ENCODE measurements at regions not wholly inside any gene's neighbourhood (a gene's known extent, or its start where the extent isn't known, plus 50 kb on each side); places are given as distances from the start of the nearest gene placed in this dataset.

DNA sequence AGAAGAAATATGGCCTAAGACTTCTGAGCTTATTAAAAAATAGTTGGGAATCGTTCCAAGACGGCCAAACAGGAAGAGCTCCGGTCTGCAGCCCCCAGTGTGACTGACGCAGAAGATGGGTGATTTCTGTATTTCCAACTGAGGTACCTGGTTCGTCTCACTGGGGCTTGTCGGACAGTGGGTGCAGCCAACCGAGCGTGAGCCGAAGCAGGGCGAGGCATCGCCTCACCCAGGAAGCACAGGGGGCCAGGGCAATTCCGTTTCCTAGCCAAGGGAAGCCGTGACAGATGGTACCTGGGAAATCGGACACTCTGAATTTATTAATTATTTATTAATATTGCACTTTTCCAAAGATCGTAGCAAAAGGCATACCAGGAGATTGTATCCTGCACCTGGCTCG, 857.8 kb downstream of the C12orf50 start:
- intact Hi-C loops (cut with micrococcal nuclease) = no loop called here

- intact Hi-C loops (cut with micrococcal nuclease) = no loop called here
Measured at GRCh38 chr12:87169010-87169409, 860.2 kb downstream of the C12orf50 start.

DNA sequence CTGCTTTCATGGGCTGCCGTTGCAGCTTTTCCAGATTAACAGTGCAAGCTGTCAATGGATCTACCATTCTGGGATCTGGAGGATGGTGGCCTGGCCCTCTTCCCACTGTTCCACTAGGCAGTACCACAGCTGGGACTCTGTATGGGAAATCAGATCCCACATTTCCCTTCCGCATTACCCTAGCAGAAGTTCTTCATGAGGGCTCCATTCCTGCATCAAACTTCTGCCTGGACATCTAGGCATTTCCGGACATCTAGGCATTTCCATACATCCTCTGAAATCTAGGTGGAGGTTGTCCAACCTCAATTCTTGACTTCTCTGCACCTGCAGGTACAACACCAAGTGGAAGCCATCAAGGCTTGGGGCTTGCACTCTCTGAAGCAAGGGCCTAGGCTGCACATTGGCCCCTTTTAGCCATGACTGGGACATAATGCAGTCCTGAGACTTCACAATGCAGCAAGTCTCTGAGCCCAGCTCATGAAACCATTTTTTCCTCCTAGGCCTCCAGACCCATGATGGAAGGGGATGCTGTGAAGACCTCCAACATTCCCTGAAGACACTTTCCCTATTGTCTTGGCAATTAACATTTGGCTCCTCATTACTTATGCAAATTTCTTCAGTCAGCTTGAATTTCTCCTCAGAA, 863.3 kb downstream of the C12orf50 start:
- intact Hi-C loops (cut with micrococcal nuclease) = no loop called here

- intact Hi-C loops (cut with micrococcal nuclease) = no loop called here
Measured at GRCh38 chr12:87163122-87163521, 866.1 kb downstream of the C12orf50 start.

DNA sequence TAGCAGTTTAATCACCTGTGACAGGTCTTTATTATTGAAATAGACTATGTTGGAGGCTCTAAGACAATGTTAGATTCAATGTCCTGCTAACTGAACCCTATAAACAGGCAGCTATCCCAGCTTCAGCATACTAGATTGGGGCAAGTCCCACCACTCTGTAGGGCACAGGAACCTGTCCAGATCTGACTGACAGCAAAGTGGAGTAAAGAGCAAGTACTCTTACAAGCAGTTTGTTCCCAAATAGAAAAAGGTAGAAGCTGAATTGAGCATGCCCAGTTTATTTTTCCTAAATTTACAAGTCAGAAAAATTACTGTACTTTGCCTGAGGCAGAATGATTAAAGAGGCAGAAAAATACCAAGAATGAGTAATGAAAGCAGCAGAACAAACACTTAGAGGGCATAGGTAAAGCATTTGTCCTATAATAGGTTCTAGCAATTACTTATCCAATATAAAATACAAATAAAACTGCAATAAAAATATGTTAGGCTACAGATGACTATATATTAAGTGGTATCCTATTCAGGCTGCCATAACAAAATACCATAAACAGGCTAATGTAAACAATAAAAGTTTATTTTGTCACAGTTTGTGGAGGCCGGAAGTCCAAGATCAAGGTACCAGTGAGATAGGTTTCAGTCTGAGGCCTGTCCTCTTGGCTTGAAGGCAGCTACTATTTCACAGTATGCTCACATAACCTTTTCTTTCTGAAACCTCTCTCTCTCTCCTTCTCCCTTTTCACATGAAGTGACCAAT, 868.2 kb downstream of the C12orf50 start:
- intact Hi-C loops (cut with micrococcal nuclease) = no loop called here

DNA sequence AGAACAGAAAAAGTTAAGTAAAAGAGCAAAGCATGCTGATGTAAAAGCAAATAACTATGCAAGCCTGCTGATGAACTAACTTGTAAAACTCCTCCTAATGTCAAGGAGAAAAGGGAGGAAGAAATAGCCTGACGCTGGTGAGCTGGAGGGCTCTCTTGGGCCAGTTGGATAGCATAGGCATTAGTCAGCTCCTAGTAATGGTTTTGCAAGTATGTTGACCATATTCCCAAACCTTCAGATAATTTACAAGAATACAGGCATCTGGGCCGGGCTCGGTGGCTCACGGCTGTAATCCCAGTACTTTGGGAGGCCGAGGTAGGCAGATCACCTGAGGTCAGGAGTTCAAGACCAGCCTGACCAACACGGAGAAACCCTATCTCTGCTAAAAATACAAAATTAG, 871.4 kb downstream of the C12orf50 start:
- intact Hi-C loops (cut with micrococcal nuclease) = no loop called here

- intact Hi-C loops (cut with micrococcal nuclease) = no loop called here
Measured at GRCh38 chr12:87155621-87156020, 873.6 kb downstream of the C12orf50 start.

DNA sequence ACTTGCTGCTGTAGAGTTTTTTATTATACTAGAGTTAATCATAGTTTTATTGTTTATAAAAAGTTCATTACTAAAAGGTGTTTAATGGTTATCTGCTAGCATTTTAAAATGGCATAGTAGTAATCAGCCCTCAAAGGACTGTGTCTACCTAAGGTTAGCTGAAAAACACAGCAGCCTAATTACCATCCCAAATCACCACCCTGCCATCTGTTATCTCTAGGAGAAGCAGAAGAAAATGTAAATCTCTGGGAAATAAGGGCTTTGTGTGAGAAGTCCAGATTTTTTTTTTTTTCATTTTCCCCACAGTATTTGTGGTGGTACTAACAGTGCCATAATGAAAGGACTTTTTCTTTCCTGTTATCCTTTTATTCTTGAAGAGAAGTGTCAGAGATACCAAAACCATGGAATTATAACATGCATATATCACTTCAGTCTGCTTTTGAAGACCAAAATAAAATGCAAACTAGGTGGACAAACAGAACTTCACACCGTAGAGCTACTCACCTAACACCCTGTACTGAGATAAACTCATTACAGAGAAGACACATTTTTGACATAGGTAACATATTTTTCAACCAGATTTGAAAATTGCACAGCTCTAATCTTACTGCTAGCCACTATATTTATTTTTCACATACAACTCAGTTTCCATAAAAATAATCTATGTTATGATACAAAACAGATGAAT, 876.2 kb downstream of the C12orf50 start:
- intact Hi-C loops (cut with micrococcal nuclease) = no loop called here

GRCh38 chr12:87152075-87152474, 877.1 kb downstream of the C12orf50 start:
- intact Hi-C loops (cut with micrococcal nuclease) = no loop called here

DNA sequence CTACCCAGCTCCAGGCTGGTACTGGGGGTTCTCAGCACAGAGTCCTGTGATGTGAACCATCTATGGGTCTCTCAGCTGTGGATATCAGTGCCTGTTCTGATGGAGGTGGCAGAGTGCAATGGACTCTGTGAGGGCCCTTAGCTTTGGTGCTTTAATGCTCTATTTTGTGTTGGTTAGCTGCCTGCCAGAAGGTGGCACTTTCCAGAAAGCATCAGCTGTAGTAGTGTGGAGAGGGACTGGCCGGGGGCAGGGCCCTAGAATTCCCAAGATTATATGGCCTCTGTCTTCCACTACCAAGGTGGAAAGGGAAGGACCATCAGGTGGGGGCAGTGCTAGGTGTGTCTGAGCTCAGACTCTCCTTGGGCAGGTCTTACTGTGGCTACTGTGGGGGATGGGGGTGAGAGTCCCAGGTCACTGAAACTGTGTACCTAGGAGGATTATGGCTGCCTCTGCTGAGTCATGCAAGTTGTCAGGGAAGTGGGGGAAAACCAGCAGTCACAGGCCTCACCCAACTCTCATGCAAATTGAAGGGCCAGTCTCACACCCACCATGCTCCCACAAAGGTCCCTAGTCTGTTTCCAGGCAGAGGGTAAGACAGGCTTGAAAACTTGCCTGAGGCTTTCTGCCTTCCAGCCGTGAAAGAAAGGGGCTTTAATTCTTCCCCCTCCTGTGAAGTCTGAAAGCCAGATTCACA, 878.1 kb downstream of the C12orf50 start:
- intact Hi-C loops (cut with micrococcal nuclease) = no loop called here

DNA sequence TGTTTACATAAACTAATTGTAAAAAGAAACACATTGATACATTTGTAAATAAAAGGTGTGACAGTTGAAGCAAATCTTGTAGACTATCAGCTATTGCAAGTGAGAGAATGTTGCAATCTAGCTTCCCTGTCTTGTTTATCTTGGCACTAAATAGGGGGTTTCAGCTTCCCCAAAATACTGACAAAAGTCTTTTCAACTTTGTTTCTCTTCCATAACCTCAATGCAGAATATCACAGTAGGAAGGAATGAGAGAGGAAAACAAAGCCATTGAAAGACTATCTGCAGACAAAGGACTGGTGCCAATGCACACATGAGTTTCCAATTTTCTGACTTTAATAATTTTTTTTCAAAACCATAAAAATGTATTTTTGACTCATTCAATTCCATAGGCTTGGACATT, 886.2 kb upstream of the MGAT4C start:
- intact Hi-C loops (cut with micrococcal nuclease) = no loop called here

- intact Hi-C loops (cut with micrococcal nuclease) = no loop called here
Measured at GRCh38 chr12:87141091-87141490, 884.9 kb upstream of the MGAT4C start.

- intact Hi-C loops (cut with micrococcal nuclease) = no loop called here
Measured at GRCh38 chr12:87140262-87140661, 884.1 kb upstream of the MGAT4C start.

DNA sequence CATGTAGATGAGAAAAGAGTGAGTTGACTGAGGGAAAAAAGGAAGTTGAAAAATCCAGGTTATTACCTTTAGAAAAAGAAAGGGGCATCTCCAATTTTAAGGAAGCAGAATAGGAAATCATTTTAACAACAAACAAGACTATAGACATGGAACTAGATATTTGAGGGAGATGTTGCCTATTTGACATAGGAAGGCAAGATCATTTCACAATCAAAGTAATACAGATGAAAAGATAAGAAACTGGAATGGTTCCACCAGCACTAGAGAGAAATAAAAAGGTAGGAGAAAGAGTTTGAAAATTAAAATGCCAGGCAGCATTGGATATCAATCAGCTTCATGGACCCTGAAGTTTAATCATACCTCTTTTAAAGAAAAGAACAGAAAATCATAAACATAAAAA, 881.0 kb upstream of the MGAT4C start:
- intact Hi-C loops (cut with micrococcal nuclease) = no loop called here

DNA sequence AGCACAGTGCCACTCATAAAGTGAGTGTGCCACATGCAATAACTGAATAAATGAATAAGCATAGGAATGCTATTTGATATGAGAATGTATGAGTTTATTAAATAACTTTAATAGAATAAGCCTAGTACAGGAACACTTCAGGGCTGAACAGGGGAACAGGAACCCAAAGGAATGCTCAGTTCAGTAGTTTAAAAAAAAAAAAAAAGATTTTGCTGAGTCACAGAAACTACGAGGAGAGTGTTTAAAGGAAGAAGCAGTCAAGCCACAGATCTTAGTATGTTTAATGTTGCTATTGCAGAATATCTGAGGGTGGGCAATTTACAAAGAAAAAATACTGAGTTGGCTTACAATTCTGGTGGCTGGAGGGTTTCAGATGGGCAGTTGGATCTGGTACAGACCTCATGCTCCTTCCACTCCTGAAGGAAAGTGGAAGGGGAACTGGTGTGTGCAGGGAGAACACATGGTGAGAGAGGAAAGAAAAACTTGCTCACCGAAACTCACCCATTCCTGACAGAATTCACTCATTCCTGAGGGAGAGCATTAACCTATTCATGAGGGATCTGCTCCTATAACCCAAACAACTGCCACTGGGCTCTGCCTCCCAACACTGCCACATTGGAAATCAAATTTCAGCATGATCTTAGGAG, 880.3 kb upstream of the MGAT4C start:
- intact Hi-C loops (cut with micrococcal nuclease) = no loop called here

GRCh38 chr12:87127272-87127671, 871.1 kb upstream of the MGAT4C start:
- intact Hi-C loops (cut with micrococcal nuclease) = no loop called here

DNA sequence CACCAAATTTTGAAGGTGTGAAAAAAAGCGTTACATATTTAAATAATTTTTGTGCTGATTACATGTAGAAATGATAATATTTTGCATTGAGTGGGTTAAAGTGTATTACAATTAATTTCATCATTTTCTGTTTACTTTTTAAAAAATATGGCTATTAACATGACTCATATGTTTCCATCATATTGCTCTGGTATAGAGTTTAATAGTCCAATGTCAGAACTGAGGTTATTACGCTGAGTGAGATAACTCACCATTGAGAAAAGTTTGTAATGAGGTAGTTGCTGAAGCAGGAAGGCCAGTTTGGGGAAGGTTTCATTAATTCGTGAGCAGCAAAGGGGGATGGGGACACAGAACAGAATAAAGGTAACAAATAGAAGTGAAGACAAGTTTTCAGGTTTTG, 865.7 kb upstream of the MGAT4C start:
- intact Hi-C loops (cut with micrococcal nuclease) = no loop called here

DNA sequence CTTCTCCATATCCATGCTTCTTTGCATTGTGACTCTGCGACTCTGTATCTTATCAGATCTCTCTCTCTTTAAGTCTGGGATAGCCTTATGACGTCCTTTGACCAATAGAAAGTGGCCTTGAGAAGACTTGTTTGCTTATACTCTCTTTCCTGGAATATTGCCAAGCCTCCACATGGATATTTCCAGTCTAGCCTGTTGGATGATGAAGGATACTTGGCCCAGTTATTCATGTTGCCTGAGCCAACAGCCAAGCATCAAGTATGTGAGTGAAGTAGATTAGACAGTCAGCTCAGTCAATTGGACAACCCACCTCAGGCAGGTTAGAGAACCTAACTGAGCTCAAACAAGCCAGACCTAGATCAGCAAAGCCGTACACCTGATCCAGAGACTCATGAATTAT, 864.2 kb upstream of the MGAT4C start:
- intact Hi-C loops (cut with micrococcal nuclease) = no loop called here

DNA sequence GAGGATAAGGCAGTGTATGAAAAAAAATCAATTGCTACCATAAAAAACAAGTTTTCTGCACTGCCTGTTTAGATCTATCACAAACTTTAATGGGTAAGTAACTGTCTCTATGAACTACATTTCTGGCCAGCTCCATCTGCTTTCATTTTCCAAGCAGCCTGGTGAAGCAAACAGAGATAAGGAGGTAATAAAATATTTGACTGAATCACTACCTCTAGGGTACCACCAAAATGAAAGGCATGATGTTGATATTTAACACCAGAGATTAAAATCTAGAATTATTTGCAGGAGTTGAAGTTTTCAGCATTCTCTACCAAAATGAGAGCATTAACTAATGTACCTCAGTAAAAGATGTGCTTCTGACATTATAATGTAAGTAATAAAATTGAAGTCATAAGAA, 863.5 kb upstream of the MGAT4C start:
- intact Hi-C loops (cut with micrococcal nuclease) = no loop called here

GRCh38 chr12:87117526-87117925, 861.3 kb upstream of the MGAT4C start:
- intact Hi-C loops (cut with micrococcal nuclease) = no loop called here

- intact Hi-C loops (cut with micrococcal nuclease) = no loop called here
Measured at GRCh38 chr12:87116780-87117179, 860.6 kb upstream of the MGAT4C start.
